Cardiac muscle cell (in vitro differentiated cells and primary cell): ENCODE measurements at regions not wholly inside any gene's neighbourhood (a gene's known extent, or its start where the extent isn't known, plus 50 kb on each side); places are given as distances from the start of the nearest gene placed in this dataset.

Experiments used
- DNase-seq, 2 donors: peaks; one replicate each; pipeline versions ENCODE4 v3.0.0 to v3.0.0-alpha.2; 2010 to 2017; ENCODE audit warnings: low read depth in 1 of 2, low spot score in 1 of 2
- H3K27ac ChIP-seq: fragments of 200-600 bp; sonication (generic); 2 replicates; pipeline ENCODE4 v1.5.1; 2016
- H3K27me3 ChIP-seq: fragments of 200-600 bp; sonication (generic); 2 replicates; pipeline ENCODE4 v1.6.0; 2016; ENCODE audit warnings: control low read depth
- H3K36me3 ChIP-seq: fragments of 200-600 bp; sonication (generic); 2 replicates; pipeline ENCODE4 v1.5.1; 2016; ENCODE audit warnings: control low read depth
- H3K4me1 ChIP-seq: fragments of 200-600 bp; sonication (generic); 2 replicates; pipeline ENCODE4 v1.8.1; 2017; ENCODE audit warnings: low read depth, mild to moderate bottlenecking, mixed run types
- H3K4me3 ChIP-seq: fragments of 200-600 bp; sonication (generic); 2 replicates; pipeline ENCODE4 v1.5.1; 2016; ENCODE audit warnings: mild to moderate bottlenecking
- H3K9me3 ChIP-seq: fragments of 200-600 bp; sonication (generic); 2 replicates; pipeline ENCODE4 v1.5.1; 2017; ENCODE audit warnings: low read depth, mild to moderate bottlenecking, control low read depth
- CTCF ChIP-seq: IDR thresholded peaks from 2 replicates; pipeline ENCODE4 v1.5.1; 2012; ENCODE audit warnings: low read depth, mild to moderate bottlenecking, low read length

- peaks cover 2% of the 10 kb centered on the region for H3K27me3 ChIP-seq
- no peaks in the 10 kb centered on the region for H3K4me1 ChIP-seq
- H3K4me3 ChIP-seq: no peak overlapping the region
- no peak for TF ChIP-seq CTCF
- H3K27ac ChIP-seq: no peak overlapping the region
- no peaks in the 10 kb centered on the region for H3K36me3 ChIP-seq
- no peaks in the 10 kb centered on the region for H3K9me3 ChIP-seq
- DNase-seq: no peak
Measured at GRCh38 chr1:177800400-177801088, 169.3 kb downstream of the SEC16B start.

GRCh38 chr1:177799746-177800145 is 170.1 kb downstream of the SEC16B start:
- no peak for DNase-seq
- Histone ChIP-seq H3K27me3 (peaks cover 2% of the 10 kb centered on the region), H3K36me3 (no peaks in the 10 kb centered on the region), H3K9me3 (no peaks in the 10 kb centered on the region), H3K4me1 (no peaks in the 10 kb centered on the region), H3K4me3 (no peak overlapping the region), H3K27ac (no peak overlapping the region)
- no peak for TF ChIP-seq CTCF

DNA sequence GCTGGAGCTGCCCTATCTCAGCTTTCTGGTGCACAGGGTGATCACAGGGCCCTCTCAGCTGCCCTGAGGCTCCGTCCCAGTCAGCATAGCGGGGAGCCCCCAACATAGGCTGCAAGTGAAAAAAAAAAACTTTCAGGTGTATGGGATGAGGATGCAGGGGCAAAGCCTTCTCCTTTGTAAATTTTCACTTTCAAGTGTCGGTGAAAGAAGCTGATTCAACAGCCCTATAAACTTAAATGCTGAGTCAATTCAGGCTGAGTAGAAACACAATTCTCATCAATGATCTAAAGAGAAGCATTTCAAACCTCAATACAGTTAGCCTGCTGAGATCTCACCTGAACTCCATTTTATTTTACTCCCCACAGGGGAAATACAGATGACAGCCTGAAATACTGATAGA is 171.2 kb downstream of the SEC16B start:
- DNase-seq: no peak
- no peaks in the 10 kb centered on the region for H3K4me1 ChIP-seq
- no peak overlapping the region for H3K27ac ChIP-seq
- H3K27me3 ChIP-seq: peaks cover 2% of the 10 kb centered on the region
- no peaks in the 10 kb centered on the region for H3K36me3 ChIP-seq
- H3K4me3 ChIP-seq: no peak overlapping the region
- no peaks in the 10 kb centered on the region for H3K9me3 ChIP-seq
- no peak for TF ChIP-seq CTCF

GRCh38 chr1:177796561-177796960 is 173.3 kb downstream of the SEC16B start:
- DNase-seq: no peak
- no peaks in the 10 kb centered on the region for H3K9me3 ChIP-seq
- H3K36me3 ChIP-seq: no peaks in the 10 kb centered on the region
- H3K27ac ChIP-seq: no peak overlapping the region
- H3K4me3 ChIP-seq: no peak overlapping the region
- H3K27me3 ChIP-seq: no peaks in the 10 kb centered on the region
- TF ChIP-seq CTCF: no peak
- no peaks in the 10 kb centered on the region for H3K4me1 ChIP-seq

- Histone ChIP-seq H3K4me1 (no peaks in the 10 kb centered on the region), H3K27ac (no peak overlapping the region), H3K9me3 (no peaks in the 10 kb centered on the region), H3K27me3 (no peaks in the 10 kb centered on the region), H3K36me3 (no peaks in the 10 kb centered on the region), H3K4me3 (no peak overlapping the region)
- no peak for DNase-seq
- no peak for TF ChIP-seq CTCF
Measured at GRCh38 chr1:177794376-177794991, 175.4 kb downstream of the SEC16B start.
